LNCaP clone FGC (cell line): ENCODE measurements at regions not wholly inside any gene's neighbourhood (a gene's known extent, or its start where the extent isn't known, plus 50 kb on each side); places are given as distances from the start of the nearest gene placed in this dataset.
A peak's percentile ranks its signal among the peaks of the same experiment; 100 is the strongest.

Experiments used
- DNase-seq: peaks from one replicate; pipeline ENCODE4 v3.0.0-alpha.2; 2011; ENCODE audit warnings: low read depth
- H3K4me3 ChIP-seq: 2 replicates; pipeline ENCODE4 v1.5.1; 2011; ENCODE audit warnings: mild to moderate bottlenecking, low read depth, low read length, control low read depth
- CTCF ChIP-seq: IDR thresholded peaks from 2 replicates; pipeline ENCODE4 v1.5.1; 2012; ENCODE audit warnings: mild to moderate bottlenecking; ENCODE audit not compliant: control insufficient read depth, insufficient read depth; ENCODE audit errors: extremely low read depth

- no peak for DNase-seq
- H3K4me3 ChIP-seq = no peak overlapping the region
- TF ChIP-seq CTCF = no peak
Measured at GRCh38 chr6:144612811-144613210, 327.7 kb downstream of the UTRN start.

- no peak overlapping the region for H3K4me3 ChIP-seq
- no peak for TF ChIP-seq CTCF
- no peak for DNase-seq
Measured at GRCh38 chr6:144613859-144614258, 328.7 kb downstream of the UTRN start.

GRCh38 chr6:144615870-144616269, 330.7 kb downstream of the UTRN start:
- H3K4me3 ChIP-seq = no peak overlapping the region
- no peak for DNase-seq
- TF ChIP-seq CTCF = no peak

GRCh38 chr6:144617191-144617590, 332.1 kb downstream of the UTRN start:
- DNase-seq = peak; percentile 32
- H3K4me3 ChIP-seq = no peak overlapping the region
- no peak for TF ChIP-seq CTCF

GRCh38 chr6:144617708-144618107, 332.6 kb downstream of the UTRN start:
- no peak for DNase-seq
- no peak overlapping the region for H3K4me3 ChIP-seq
- TF ChIP-seq CTCF = no peak

GRCh38 chr6:144619966-144620365, 334.8 kb downstream of the UTRN start:
- peak; percentile 30 for DNase-seq
- no peak for TF ChIP-seq CTCF

GRCh38 chr6:144621332-144621731, 336.2 kb downstream of the UTRN start:
- DNase-seq = no peak
- no peak overlapping the region for H3K4me3 ChIP-seq
- no peak for TF ChIP-seq CTCF

More at GRCh38 chr6:144619966-144620365, 334.8 kb downstream of the UTRN start:
- no peak overlapping the region for H3K4me3 ChIP-seq
